Spleen (tissue), 11 donors: ENCODE measurements at regions not wholly inside any gene's neighbourhood (a gene's known extent, or its start where the extent isn't known, plus 50 kb on each side); places are given as distances from the start of the nearest gene placed in this dataset.

Experiments
- DNase-seq: peaks from one replicate; pipeline ENCODE4 v3.0.0-alpha.2; 2020
- H3K27ac ChIP-seq, 8 donors: fragments of 200-600 bp; sonication (generic) in 7 of 8; 1 replicate in 4 of 8; 2 replicates in 4 of 8; pipeline versions ENCODE4 v1.5.0 to v1.8.0; 2016 to 2021; ENCODE audit warnings: inconsistent platforms in 4 of 8, mild to moderate bottlenecking in 4 of 8, moderate library complexity in 1 of 8
- H3K27me3 ChIP-seq, 7 donors: fragments of 200-600 bp; sonication (generic) in 6 of 7; replicated peaks in 1 of 7; 1 replicate in 4 of 7; 2 replicates in 3 of 7; pipeline versions ENCODE4 v1.5.0 to v1.8.0; 2016 to 2021; ENCODE audit warnings: inconsistent platforms in 3 of 7, mild to moderate bottlenecking in 1 of 7
- H3K36me3 ChIP-seq, 6 donors: fragments of 200-600 bp; sonication (generic) in 5 of 6; 1 replicate in 4 of 6; 2 replicates in 2 of 6; pipeline versions ENCODE4 v1.5.0 to v1.8.0; 2016 to 2021; ENCODE audit warnings: inconsistent platforms in 2 of 6
- H3K4me1 ChIP-seq, 6 donors: fragments of 200-600 bp; sonication (generic) in 5 of 6; 1 replicate in 3 of 6; 2 replicates in 3 of 6; pipeline versions ENCODE4 v1.5.0 to v1.8.0; 2016 to 2021; ENCODE audit warnings: inconsistent platforms in 3 of 6
- H3K4me3 ChIP-seq, 8 donors: fragments of 200-600 bp; sonication (generic) in 7 of 8; 1 replicate in 4 of 8; 2 replicates in 4 of 8; pipeline versions ENCODE4 v1.5.0 to v1.8.0; 2016 to 2021; ENCODE audit warnings: inconsistent platforms in 4 of 8, mild to moderate bottlenecking in 4 of 8, moderate library complexity in 2 of 8
- H3K9me3 ChIP-seq, 8 donors: fragments of 200-600 bp; sonication (generic) in 7 of 8; 1 replicate in 4 of 8; 2 replicates in 4 of 8; pipeline versions ENCODE4 v1.5.0 to v1.8.0; 2016 to 2021; ENCODE audit warnings: inconsistent platforms in 4 of 8
- POLR2A ChIP-seq, 3 donors: fragments of 450-650 bp; IDR thresholded peaks; one replicate each; pipeline ENCODE4 v1.5.1; 2017; ENCODE audit warnings: antibody characterized with exemption in 3 of 3, mild to moderate bottlenecking in 1 of 3
- POLR2AphosphoS5 ChIP-seq, 3 donors: sonication (generic); formaldehyde crosslinking; IDR thresholded peaks; one replicate each; pipeline ENCODE4 v1.5.1; 2017; ENCODE audit warnings: antibody characterized with exemption in 3 of 3
- WGBS, 5 donors: extraction: QIAGEN DNeasy Blood & Tissue Kit in 3 of 5; methylation state at CpG; one replicate each; pipeline versions ENCODE4 v1.1.5 to v1.1.7; 2013 to 2018; 5-methylcytosine and 5-hydroxymethylcytosine counted together
- intact Hi-C: fragments of 100-400 bp; cut with DNase I; formaldehyde crosslinking; loops from one replicate; pipeline ENCODE4 v1.15.0; 2023; ENCODE audit warnings: low total_unique reads
- TF ChIP-seq, protein P1 (sequence below), 11 experiments: fragments of 200-600 bp in 7 of 11; fragments of 450-650 bp in 4 of 11; sonication (generic) in 4 of 11; IDR thresholded peaks in 8 of 11; conservative IDR thresholded peaks in 3 of 11; 1 replicate in 7 of 11; 2 replicates in 4 of 11; pipeline versions ENCODE4 v1.4.0 to v1.8.0; 2016 to 2021; ENCODE audit warnings: antibody characterized with exemption in 11 of 11, inconsistent platforms in 4 of 11, mild to moderate bottlenecking in 1 of 11
- donor health status: healthy with polysubstance abuse.
- donor health status: DM: no; HTN: no; CAD: no; lungs with moderate emphysema.
- donor health status: DM: no; HTN: no; CAD: no.
- donor health status: Bipolar disorder and iron deficiency.
- donor health status: healthy.
- donor health status: DM: no; HTN: no; CAD: no.
- donor health status: DM: yes; HTN: yes; CAD: no.

DNA sequence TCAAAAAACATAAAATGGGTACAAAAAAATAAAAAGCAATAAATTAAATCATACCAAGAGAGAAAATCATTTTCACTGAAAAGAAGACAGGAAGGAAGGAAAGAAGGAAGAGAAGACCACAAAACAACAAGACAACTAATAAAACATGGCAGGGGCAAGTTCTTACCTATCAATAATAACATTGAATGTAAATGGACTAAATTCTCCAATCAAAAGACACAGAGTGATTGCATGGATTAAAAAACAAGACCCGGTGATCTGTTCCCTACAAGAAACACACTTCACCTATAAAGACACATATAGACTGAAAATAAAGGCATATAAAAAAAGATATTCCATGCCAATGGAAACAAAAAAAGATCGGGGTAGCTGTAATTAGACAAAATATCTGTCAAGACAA lies 82.6 kb upstream of the CERS6 start:
- H3K27me3 ChIP-seq = no peaks in the 10 kb centered on the region
- H3K36me3 ChIP-seq = no peaks in the 10 kb centered on the region
- TF ChIP-seq, protein P1, sequence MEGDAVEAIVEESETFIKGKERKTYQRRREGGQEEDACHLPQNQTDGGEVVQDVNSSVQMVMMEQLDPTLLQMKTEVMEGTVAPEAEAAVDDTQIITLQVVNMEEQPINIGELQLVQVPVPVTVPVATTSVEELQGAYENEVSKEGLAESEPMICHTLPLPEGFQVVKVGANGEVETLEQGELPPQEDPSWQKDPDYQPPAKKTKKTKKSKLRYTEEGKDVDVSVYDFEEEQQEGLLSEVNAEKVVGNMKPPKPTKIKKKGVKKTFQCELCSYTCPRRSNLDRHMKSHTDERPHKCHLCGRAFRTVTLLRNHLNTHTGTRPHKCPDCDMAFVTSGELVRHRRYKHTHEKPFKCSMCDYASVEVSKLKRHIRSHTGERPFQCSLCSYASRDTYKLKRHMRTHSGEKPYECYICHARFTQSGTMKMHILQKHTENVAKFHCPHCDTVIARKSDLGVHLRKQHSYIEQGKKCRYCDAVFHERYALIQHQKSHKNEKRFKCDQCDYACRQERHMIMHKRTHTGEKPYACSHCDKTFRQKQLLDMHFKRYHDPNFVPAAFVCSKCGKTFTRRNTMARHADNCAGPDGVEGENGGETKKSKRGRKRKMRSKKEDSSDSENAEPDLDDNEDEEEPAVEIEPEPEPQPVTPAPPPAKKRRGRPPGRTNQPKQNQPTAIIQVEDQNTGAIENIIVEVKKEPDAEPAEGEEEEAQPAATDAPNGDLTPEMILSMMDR (IDR thresholded peaks at IDR 0.05 in 8 of 11, conservative IDR thresholded peaks at IDR 0.05 in 3 of 11) = no peak
- TF ChIP-seq POLR2A (IDR thresholded peaks at IDR 0.05) (no peak), POLR2AphosphoS5 (IDR thresholded peaks at IDR 0.05) (no peak)
- H3K4me3 ChIP-seq = no peak overlapping the region
- 97 to 98% (median 98%) methylated on average over 2 of the region's 2 CpGs for WGBS, 5 donors
- no peak overlapping the region for H3K27ac ChIP-seq
- peaks cover 0 to 15% (median 3%) of the 10 kb centered on the region in 8 donors for H3K9me3 ChIP-seq
- no peak for DNase-seq
- peaks cover 0 to 8% (median 0%) of the 10 kb centered on the region in 6 donors for H3K4me1 ChIP-seq
- intact Hi-C loops = no loop called here

DNA sequence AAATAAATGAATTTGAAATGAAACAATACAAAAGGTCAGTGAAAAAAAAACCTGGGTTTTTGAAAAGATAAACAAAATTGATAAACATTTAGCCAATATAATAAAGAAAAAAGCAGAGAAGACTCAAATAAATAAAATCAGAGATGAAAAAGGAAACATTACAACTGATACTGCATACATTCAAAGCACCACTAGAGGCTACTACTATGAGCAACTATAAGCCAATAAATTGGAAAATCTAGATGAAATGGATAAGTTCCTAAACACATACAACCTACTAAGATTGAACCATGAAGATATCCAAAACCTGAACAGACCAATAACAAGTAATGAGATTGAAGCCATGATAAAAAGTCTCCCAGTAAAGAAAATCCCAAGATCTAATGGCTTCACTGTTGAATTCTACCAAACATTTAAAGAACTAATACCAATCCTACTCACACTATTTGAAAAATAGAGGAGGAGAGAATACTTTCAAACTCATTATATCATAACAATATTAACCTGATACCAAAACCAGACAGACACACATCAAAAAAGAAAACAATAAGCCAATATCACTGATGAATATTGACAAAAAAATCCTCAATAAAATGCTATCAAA lies 80.8 kb upstream of the CERS6 start:
- H3K27ac ChIP-seq = no peak overlapping the region
- no peaks in the 10 kb centered on the region for H3K36me3 ChIP-seq
- intact Hi-C loops = no loop called here
- H3K4me1 ChIP-seq = peaks cover 0 to 8% (median 0%) of the 10 kb centered on the region in 6 donors
- H3K4me3 ChIP-seq = no peak overlapping the region
- DNase-seq = no peak
- no peak for TF ChIP-seq POLR2AphosphoS5 (IDR thresholded peaks at IDR 0.05)
- TF ChIP-seq, protein P1 (IDR thresholded peaks at IDR 0.05 in 8 of 11, conservative IDR thresholded peaks at IDR 0.05 in 3 of 11) = peak in 3 of 11 experiments; percentile 8 to 23 (median 23)
- H3K9me3 ChIP-seq = peaks cover 0 to 15% (median 3%) of the 10 kb centered on the region in 8 donors
- no peaks in the 10 kb centered on the region for H3K27me3 ChIP-seq

DNA sequence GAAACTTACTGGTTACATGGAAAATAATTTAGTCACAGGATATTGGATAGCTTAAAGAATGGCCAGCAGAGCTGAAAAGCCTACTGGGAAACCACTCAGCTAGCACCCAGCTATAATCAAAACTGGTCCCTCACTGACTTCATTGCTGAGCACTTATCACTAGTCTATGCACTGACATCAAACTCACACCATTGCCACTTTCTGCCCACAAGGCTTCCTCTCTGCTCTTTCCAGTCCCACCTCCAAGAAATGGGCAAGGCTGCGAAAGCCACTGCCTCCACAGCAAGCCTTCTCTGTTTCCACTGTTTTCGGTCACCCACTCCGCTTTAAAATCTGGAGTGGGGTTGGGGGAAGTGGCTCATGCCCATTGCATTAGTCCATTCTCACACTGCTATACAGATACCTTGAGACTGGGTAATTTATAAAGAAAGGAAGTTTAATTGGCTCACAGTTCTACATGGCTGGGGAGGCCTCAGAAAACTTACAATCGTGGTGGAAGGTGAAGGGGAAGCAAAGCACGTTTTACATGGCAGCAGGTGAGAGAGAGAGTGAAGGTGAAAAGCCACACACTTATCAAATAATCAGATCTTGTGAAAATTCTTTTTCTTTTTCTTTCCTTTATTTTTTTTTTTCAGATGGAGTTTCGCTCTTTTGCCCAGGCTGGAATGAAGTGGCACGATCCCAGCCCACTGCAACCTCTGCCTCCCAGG lies 77.0 kb upstream of the CERS6 start:
- 86 to 89% (median 87%) methylated on average over 7 of the region's 7 CpGs for WGBS, 5 donors
- H3K9me3 ChIP-seq = peaks cover 0 to 11% (median 3%) of the 10 kb centered on the region in 8 donors
- H3K27me3 ChIP-seq = no peaks in the 10 kb centered on the region
- TF ChIP-seq POLR2AphosphoS5 (IDR thresholded peaks at IDR 0.05) (no peak), POLR2A (IDR thresholded peaks at IDR 0.05) (no peak)
- TF ChIP-seq, protein P1 (IDR thresholded peaks at IDR 0.05 in 8 of 11, conservative IDR thresholded peaks at IDR 0.05 in 3 of 11) = no peak
- no peak overlapping the region for H3K4me3 ChIP-seq
- intact Hi-C loops = no loop called here
- no peak overlapping the region for H3K27ac ChIP-seq
- H3K36me3 ChIP-seq = no peaks in the 10 kb centered on the region
- no peaks in the 10 kb centered on the region for H3K4me1 ChIP-seq
- DNase-seq = no peak

DNA sequence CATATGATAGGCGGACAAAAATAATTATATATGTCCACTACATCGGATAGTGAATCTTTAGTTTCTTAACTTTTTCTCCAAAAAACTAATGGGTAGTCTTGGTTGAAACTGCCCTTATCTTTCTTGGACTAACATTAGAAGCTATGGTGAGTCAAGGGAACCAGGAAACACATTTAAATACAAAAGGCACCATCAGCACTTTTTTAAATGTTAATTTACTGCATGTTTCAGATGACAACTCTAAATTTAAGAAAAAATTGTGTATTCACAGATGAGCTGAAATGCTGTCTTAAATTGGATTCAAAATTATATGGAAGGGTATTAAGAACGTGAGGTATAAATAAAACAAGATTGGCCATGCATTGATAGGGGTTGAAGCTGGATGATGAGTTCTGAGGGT lies 75.6 kb upstream of the CERS6 start:
- no peaks in the 10 kb centered on the region for H3K36me3 ChIP-seq
- no peak for DNase-seq
- intact Hi-C loops = no loop called here
- H3K9me3 ChIP-seq = peaks cover 0 to 11% (median 3%) of the 10 kb centered on the region in 8 donors
- TF ChIP-seq, protein P1 (IDR thresholded peaks at IDR 0.05 in 8 of 11, conservative IDR thresholded peaks at IDR 0.05 in 3 of 11) = no peak
- TF ChIP-seq POLR2AphosphoS5 (IDR thresholded peaks at IDR 0.05) (no peak), POLR2A (IDR thresholded peaks at IDR 0.05) (no peak)
- WGBS, 5 donors = 91 to 98% (median 95%) methylated on average over 3 of the region's 3 CpGs
- H3K4me3 ChIP-seq = no peak overlapping the region
- H3K4me1 ChIP-seq = no peaks in the 10 kb centered on the region
- no peaks in the 10 kb centered on the region for H3K27me3 ChIP-seq
- H3K27ac ChIP-seq = no peak overlapping the region
